Activated CD4-positive, alpha-beta T cell treated with anti-CD3 and anti-CD28 coated beads, Interleukin-2, amount 10 ng/mL, durations not matched to agents 7 days and 5 days (primary cell): ENCODE measurements at regions not wholly inside any gene's neighbourhood (a gene's known extent, or its start where the extent isn't known, plus 50 kb on each side); places are given as distances from the start of the nearest gene placed in this dataset.

Experiments
- CTCF ChIA-PET: fragments of 350-600 bp; sonication (Branson Sonifier 250); formaldehyde crosslinking; loops from one replicate; lab custom pipeline; 2021; ENCODE audit warnings: antibody characterized with exemption; lab: Charles Lee
- POLR2A ChIA-PET: fragments of 350-600 bp; sonication (Branson Sonifier 250); formaldehyde crosslinking; loops from one replicate; lab custom pipeline; 2021; ENCODE audit warnings: antibody characterized with exemption; lab: Charles Lee
- DNase-seq: peaks from one replicate; pipeline ENCODE4 v3.0.0-alpha.2; 2020
- H3K27ac Mint-ChIP-seq: one replicate; pipeline ENCODE4 v1.8.0; 2021; ENCODE audit warnings: mild to moderate bottlenecking, moderate library complexity, mixed read lengths
- H3K27me3 Mint-ChIP-seq: one replicate; pipeline ENCODE4 v1.8.0; 2021; ENCODE audit warnings: mixed read lengths
- H3K36me3 Mint-ChIP-seq: one replicate; pipeline ENCODE4 v1.8.0; 2021; ENCODE audit warnings: low read depth, mixed read lengths
- H3K4me1 Mint-ChIP-seq: one replicate; pipeline ENCODE4 v1.8.0; 2021; ENCODE audit warnings: mixed read lengths
- H3K4me3 Mint-ChIP-seq: one replicate; pipeline ENCODE4 v1.8.0; 2021; ENCODE audit warnings: mild to moderate bottlenecking, moderate library complexity, mixed read lengths
- H3K9me3 Mint-ChIP-seq: one replicate; pipeline ENCODE4 v1.8.0; 2021; ENCODE audit warnings: mixed read lengths

DNA sequence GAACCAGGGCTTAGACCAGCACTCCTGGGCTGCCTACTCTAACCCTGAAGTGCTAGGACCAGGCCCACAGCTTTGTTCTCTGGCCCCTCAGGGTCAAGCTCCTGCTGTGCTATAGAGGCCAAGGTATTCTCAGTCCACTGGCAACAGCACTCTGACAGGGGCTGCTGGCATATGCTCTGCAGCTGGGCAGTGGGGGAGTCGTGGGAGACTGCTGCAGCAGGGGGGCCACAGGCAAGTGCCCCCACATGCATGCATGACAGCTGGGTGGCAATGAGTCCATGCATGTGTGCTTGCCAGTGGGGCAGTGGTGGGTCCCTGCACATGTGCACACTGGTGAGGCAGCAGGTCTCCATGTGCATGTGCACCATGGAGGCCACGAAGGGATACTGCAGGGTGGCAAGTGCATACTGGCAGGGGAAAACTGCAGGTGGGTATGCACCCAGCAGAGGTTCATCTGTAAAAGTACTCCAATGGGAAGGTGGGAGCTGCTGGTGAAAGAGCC, 364.9 kb upstream of the IRAK1BP1 start:
- no peaks in the 10 kb centered on the region for H3K36me3 Mint-ChIP-seq
- DNase-seq, result no peak
- H3K4me3 Mint-ChIP-seq, result no peak overlapping the region
- no peaks in the 10 kb centered on the region for H3K4me1 Mint-ChIP-seq
- ChIA-PET POLR2A (no interaction called here), CTCF (no interaction called here)
- H3K9me3 Mint-ChIP-seq, result peaks cover 3% of the 10 kb centered on the region
- H3K27ac Mint-ChIP-seq, result no peak overlapping the region
- no peaks in the 10 kb centered on the region for H3K27me3 Mint-ChIP-seq

DNA sequence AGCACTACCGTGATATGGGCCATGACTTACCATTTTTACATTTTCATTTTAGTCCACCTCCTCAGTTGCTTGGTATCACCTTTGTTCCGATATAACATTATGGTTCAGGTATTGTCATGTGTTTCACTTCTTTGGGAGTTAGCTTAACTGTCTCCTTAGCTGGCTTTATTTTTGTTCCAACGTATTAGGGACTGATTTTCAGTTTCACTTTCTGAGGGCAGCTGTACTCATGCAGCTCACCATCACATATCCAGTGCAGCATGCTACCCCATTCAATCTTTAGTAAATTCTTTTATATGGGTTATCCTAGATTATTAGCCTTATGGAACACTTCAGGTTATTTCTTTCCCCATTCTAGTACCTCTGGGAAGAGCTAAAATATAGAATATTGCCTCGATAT, 362.2 kb upstream of the IRAK1BP1 start:
- H3K9me3 Mint-ChIP-seq, result peaks cover 12% of the 10 kb centered on the region
- no peaks in the 10 kb centered on the region for H3K4me1 Mint-ChIP-seq
- no peaks in the 10 kb centered on the region for H3K27me3 Mint-ChIP-seq
- no peak for DNase-seq
- H3K4me3 Mint-ChIP-seq, result no peak overlapping the region
- H3K36me3 Mint-ChIP-seq, result no peaks in the 10 kb centered on the region
- ChIA-PET CTCF (interaction anchor here (0.7 kb wide), 1 partner anchor 8 kb away, joined by 3 read pairs; no protein-coding TSS in a partner anchor), POLR2A (no interaction called here)
- no peak overlapping the region for H3K27ac Mint-ChIP-seq

DNA sequence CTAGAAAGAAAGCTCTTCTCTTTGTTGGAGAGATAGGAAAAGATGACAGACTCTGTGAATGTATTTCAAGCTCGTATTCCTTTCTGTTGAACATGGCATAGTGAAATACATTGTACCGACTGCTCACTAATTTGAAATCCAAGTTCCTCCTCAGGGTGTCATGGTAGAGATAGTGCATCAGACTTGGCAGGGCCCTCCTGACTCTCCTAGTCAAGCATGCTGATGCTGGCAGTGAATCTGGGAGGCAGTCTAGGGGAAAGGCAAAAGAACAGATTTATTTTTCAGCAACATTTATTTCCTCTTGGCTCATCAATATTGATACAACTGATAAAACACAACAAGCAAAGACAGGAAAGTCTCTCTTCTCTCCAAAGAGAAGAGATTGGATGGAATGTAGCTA, 356.3 kb upstream of the IRAK1BP1 start:
- no peaks in the 10 kb centered on the region for H3K27me3 Mint-ChIP-seq
- no peak overlapping the region for H3K27ac Mint-ChIP-seq
- peaks cover 10% of the 10 kb centered on the region for H3K9me3 Mint-ChIP-seq
- H3K4me1 Mint-ChIP-seq, result no peaks in the 10 kb centered on the region
- ChIA-PET POLR2A (no interaction called here), CTCF (no interaction called here)
- DNase-seq, result no peak
- no peaks in the 10 kb centered on the region for H3K36me3 Mint-ChIP-seq
- no peak overlapping the region for H3K4me3 Mint-ChIP-seq

DNA sequence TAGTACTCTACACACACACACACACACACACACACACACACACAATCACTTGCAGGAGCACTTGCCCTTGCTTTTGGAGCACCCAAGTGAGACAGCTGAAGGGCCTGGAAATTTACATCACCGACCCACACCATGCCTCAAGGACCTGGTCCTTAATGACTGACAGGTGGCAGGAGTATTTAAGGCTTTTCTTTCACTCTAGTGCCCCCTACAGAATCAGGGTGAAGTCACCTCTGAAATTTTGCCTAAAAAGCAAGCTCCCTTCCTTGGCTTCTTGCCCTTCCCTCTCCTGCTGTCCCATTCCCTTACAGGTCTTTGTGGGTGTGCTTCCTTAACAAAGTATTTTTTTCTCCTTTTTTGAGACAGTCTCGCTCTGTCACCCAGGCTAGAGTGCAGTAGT, 353.5 kb upstream of the IRAK1BP1 start:
- CTCF ChIA-PET, result no interaction called here
- H3K27ac Mint-ChIP-seq, result no peak overlapping the region
- no peaks in the 10 kb centered on the region for H3K36me3 Mint-ChIP-seq

DNA sequence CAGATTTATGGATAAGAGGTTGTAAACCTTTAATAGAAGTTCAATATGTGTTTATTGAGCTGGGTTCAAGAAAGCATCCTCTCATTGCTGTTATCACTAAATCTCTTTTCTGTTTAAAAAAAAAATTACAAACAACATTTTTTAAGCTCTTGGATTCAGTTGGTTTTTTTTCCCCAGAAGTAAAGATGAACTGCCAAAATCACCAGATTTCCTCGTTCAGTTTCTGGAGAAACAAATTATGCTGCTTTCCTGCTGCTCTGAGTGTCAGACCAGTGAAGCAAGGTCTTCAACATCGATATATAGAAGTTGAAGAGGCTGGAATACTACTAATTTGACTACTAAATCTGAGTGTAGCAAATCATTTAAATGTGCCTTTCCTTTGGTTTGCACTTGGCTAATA, 352.1 kb upstream of the IRAK1BP1 start:
- POLR2A ChIA-PET, result no interaction called here
- H3K27me3 Mint-ChIP-seq, result no peaks in the 10 kb centered on the region
- no peak for DNase-seq
- H3K4me3 Mint-ChIP-seq, result no peak overlapping the region
- no peaks in the 10 kb centered on the region for H3K4me1 Mint-ChIP-seq
- H3K27ac Mint-ChIP-seq, result no peak overlapping the region
- CTCF ChIA-PET, result no interaction called here
- no peaks in the 10 kb centered on the region for H3K36me3 Mint-ChIP-seq
- no peaks in the 10 kb centered on the region for H3K9me3 Mint-ChIP-seq

More for the DNA sequence above, 353.5 kb upstream of the IRAK1BP1 start:
- POLR2A ChIA-PET, result no interaction called here
- Mint-ChIP-seq H3K27me3 (no peaks in the 10 kb centered on the region), H3K9me3 (peaks cover 2% of the 10 kb centered on the region), H3K4me3 (no peak overlapping the region), H3K4me1 (no peaks in the 10 kb centered on the region)
- no peak for DNase-seq

DNA sequence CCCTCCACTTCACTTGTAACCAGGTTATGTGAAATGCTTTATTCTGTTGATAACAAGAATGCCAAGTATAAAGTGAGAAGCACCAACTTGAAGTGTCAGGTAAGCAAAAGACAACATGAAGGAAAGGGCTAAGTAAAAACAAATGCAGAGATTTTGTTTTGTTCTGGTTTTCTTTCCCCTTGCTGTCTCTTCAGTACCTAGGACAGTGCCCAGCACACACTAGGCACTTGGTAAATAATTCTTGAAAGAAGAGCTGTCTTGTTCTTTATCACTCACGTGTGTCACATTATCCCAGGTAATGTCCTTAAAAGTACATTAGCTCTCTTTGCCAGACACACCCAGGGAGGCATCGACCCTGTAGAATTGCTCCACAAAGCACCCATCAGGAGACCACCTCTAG, 350.0 kb upstream of the IRAK1BP1 start:
- H3K4me1 Mint-ChIP-seq, result no peaks in the 10 kb centered on the region
- ChIA-PET CTCF (interaction anchor here (1.5 kb wide), 1 partner anchor 28 kb away, joined by 3 read pairs; no protein-coding TSS in a partner anchor), POLR2A (no interaction called here)
- no peak for DNase-seq
- no peaks in the 10 kb centered on the region for H3K27me3 Mint-ChIP-seq
- H3K36me3 Mint-ChIP-seq, result no peaks in the 10 kb centered on the region
- H3K9me3 Mint-ChIP-seq, result no peaks in the 10 kb centered on the region
- H3K4me3 Mint-ChIP-seq, result no peak overlapping the region
- no peak overlapping the region for H3K27ac Mint-ChIP-seq

DNA sequence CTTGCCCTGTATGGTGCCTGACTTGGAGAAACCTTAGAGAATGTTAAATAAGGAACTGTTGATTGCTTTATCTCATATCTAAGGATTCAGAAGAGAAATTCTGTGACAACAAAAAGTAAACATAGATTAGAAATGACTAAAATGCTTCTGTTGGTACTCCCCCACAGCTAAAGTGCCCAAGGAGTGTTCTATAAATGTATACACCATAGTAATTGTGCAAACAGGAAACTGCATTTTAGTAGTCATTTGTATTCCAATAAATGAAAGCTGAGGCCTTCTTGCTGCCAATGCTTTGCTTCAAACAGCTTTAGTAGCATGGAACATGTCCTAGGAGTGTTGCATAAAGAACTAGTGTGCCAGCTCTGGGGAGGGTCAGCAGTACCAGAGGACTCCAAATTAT, 343.7 kb upstream of the IRAK1BP1 start:
- H3K9me3 Mint-ChIP-seq, result no peaks in the 10 kb centered on the region
- CTCF ChIA-PET, result no interaction called here

DNA sequence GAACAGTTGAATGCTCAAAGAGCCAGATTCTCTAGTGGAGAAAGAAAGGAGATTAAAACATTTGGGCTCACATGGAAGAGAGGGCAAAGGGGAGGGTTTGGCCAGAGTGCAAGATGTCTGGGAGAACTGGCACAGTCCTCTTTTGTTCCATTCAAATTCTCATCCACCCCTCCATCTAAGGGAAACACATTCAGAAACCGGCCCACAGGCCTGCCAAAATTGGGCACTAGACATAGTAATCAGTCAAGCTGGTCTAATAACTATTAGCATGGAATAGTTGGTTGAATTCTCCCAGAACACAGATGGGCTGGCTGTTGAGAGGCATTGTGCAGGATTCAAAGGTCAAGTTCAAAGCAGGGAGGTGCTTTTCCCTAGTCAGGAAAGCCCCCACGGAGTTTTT, 341.4 kb upstream of the IRAK1BP1 start:
- ChIA-PET POLR2A (no interaction called here), CTCF (no interaction called here)
- Mint-ChIP-seq H3K27ac (no peak overlapping the region), H3K9me3 (no peaks in the 10 kb centered on the region), H3K27me3 (no peaks in the 10 kb centered on the region), H3K4me1 (no peaks in the 10 kb centered on the region), H3K36me3 (no peaks in the 10 kb centered on the region), H3K4me3 (no peak overlapping the region)
- no peak for DNase-seq

More for the DNA sequence above, 343.7 kb upstream of the IRAK1BP1 start:
- no peak for DNase-seq
- Mint-ChIP-seq H3K4me1 (no peaks in the 10 kb centered on the region), H3K4me3 (no peak overlapping the region), H3K27ac (no peak overlapping the region), H3K27me3 (no peaks in the 10 kb centered on the region), H3K36me3 (no peaks in the 10 kb centered on the region)
- POLR2A ChIA-PET, result no interaction called here

DNA sequence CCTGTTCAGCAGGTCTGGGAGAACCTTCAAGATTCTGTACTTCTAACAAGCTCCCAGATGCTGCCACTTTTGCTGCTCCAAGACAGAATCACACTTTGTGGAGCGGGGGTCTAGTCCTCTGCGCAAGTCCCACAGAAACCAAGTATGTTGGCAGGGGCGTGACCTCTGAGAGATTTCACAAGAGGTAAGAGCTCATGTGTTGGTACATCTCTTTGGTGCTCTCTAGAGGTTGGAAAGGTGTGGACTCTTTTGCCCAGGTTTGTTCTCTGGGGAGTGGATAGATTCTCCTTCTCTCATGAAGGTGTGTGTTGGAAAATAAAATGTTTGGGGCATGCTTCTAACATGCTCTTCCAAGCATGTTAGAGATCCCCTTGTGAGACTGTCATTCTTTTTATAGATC, 340.9 kb upstream of the IRAK1BP1 start:
- DNase-seq, result no peak
- H3K27ac Mint-ChIP-seq, result no peak overlapping the region
- H3K4me3 Mint-ChIP-seq, result no peak overlapping the region
- CTCF ChIA-PET, result interaction anchor here (0.6 kb wide), 1 partner anchor 1411 kb away, joined by 3 read pairs; no protein-coding TSS in a partner anchor
- no peaks in the 10 kb centered on the region for H3K4me1 Mint-ChIP-seq
- no peaks in the 10 kb centered on the region for H3K27me3 Mint-ChIP-seq
- POLR2A ChIA-PET, result no interaction called here
- H3K9me3 Mint-ChIP-seq, result no peaks in the 10 kb centered on the region
- H3K36me3 Mint-ChIP-seq, result no peaks in the 10 kb centered on the region

DNA sequence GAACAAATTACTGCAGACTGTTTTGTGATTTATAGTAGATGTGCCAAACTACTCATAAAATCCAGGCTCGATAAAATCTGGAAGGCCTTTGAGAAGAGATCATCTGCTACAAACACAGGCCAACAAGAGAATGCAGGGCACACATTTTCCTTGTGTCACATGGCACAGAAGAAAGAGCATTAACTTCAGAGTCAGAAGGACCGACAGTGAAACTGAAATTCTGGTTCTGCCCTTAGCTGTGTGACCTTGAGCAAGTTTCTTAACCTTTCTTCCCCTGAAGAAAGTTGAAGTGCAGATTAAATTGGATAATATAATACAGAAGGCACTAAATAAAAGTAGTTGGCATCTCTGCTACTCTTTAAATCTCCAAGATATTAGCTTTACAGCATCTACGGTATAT, 338.4 kb upstream of the IRAK1BP1 start:
- Mint-ChIP-seq H3K27ac (no peak overlapping the region), H3K4me3 (no peak overlapping the region), H3K9me3 (no peaks in the 10 kb centered on the region), H3K27me3 (no peaks in the 10 kb centered on the region), H3K4me1 (no peaks in the 10 kb centered on the region), H3K36me3 (no peaks in the 10 kb centered on the region)
- ChIA-PET POLR2A (no interaction called here), CTCF (no interaction called here)
- no peak for DNase-seq

DNA sequence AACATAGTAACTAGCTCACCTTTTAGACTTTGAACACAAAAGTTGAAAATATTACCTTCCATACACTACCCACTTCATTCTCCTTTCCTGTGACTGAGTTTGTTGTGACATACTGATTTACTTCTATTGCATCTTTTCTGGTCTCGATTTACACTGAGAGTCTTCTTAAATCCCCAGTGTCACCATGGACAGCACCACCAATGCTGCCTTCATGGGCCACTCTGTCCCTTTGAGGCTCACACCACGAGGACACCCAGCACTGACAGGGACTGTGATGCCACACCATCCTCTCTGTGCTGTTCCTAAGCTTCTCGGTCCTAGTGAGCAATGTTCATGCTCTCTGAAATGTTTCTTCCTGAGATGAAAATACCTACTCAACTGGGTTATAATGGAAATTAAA, 337.1 kb upstream of the IRAK1BP1 start:
- Mint-ChIP-seq H3K4me3 (no peak overlapping the region), H3K27me3 (no peaks in the 10 kb centered on the region), H3K4me1 (no peaks in the 10 kb centered on the region), H3K36me3 (no peaks in the 10 kb centered on the region), H3K27ac (no peak overlapping the region), H3K9me3 (no peaks in the 10 kb centered on the region)
- ChIA-PET CTCF (no interaction called here), POLR2A (no interaction called here)
- no peak for DNase-seq

DNA sequence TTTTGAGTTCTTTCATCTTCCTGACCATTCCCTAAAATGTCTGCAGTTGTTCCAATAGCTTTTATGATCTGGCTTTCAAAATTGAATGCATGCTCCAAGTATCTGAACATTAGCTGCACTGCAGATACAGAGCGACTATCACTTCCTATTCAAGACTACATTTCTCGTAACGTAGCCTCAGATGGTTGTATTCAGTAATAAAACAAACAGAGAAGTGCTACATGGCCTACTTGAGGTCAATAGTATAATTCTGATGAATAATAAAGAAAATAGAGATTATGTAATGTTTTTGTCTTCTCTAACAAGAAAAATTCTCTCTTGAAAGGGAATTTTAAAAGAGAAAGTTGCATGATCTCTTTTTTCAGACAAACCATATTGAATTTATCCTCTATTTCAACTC, 333.9 kb upstream of the IRAK1BP1 start:
- H3K27ac Mint-ChIP-seq, result no peak overlapping the region
- H3K27me3 Mint-ChIP-seq, result no peaks in the 10 kb centered on the region
- no peaks in the 10 kb centered on the region for H3K36me3 Mint-ChIP-seq
- DNase-seq, result no peak
- H3K4me3 Mint-ChIP-seq, result no peak overlapping the region
- H3K4me1 Mint-ChIP-seq, result no peaks in the 10 kb centered on the region
- H3K9me3 Mint-ChIP-seq, result no peaks in the 10 kb centered on the region
- ChIA-PET POLR2A (no interaction called here), CTCF (interaction anchor here (1.1 kb wide), 1 partner anchor 11 kb away, joined by 3 read pairs; no protein-coding TSS in a partner anchor)

DNA sequence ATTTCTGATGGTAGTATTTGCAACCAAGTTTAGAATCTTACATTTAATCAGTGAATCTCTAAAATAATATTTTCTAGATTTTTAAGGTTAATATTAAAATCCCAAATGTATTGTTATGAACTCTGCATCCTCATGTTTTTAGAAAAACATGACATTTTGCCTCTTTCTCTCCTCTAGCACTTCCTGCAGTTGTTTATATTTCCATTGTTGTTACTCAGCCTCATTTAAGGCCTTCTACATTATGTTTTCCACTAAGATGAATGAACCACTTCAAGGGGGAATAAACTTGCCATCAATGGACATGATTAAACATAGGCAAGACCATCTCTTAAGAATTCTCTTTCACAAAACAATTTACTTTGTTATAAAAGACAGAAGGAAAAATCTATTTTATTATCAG, 333.5 kb upstream of the IRAK1BP1 start:
- Mint-ChIP-seq H3K4me1 (no peaks in the 10 kb centered on the region), H3K4me3 (no peak overlapping the region), H3K9me3 (no peaks in the 10 kb centered on the region), H3K27me3 (no peaks in the 10 kb centered on the region), H3K36me3 (no peaks in the 10 kb centered on the region), H3K27ac (no peak overlapping the region)
- CTCF ChIA-PET, result interaction anchor here (1.1 kb wide), 1 partner anchor 12 kb away, joined by 3 read pairs; no protein-coding TSS in a partner anchor
- no peak for DNase-seq
- POLR2A ChIA-PET, result no interaction called here

DNA sequence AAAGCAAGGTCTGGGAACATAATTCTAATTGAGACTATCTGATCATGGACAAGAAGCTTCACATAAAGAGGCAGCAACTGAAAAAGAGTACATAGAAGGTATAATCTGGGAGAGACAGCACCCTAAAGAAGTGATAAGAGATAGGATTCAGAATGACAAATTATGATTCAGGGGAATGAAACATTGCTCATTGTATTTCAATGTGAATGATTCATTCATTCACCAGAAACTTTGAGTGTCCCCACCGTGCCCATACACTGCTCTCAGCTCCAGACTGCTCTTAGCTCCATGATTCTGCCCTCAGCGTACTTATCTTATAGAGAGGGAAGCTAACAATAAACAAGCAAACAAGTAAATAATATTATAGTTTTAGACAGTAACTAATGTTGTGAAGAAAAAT, 329.3 kb upstream of the IRAK1BP1 start:
- Mint-ChIP-seq H3K4me3 (no peak overlapping the region), H3K4me1 (no peaks in the 10 kb centered on the region), H3K27me3 (no peaks in the 10 kb centered on the region), H3K36me3 (no peaks in the 10 kb centered on the region), H3K27ac (no peak overlapping the region), H3K9me3 (peaks cover 2% of the 10 kb centered on the region)
- CTCF ChIA-PET, result no interaction called here
- DNase-seq, result no peak
- POLR2A ChIA-PET, result no interaction called here
